ENCODE measurements at regions not wholly inside any gene's neighbourhood (a gene's known extent, or its start where the extent isn't known, plus 50 kb on each side); places are given as distances from the start of the nearest gene placed in this dataset.

DNA sequence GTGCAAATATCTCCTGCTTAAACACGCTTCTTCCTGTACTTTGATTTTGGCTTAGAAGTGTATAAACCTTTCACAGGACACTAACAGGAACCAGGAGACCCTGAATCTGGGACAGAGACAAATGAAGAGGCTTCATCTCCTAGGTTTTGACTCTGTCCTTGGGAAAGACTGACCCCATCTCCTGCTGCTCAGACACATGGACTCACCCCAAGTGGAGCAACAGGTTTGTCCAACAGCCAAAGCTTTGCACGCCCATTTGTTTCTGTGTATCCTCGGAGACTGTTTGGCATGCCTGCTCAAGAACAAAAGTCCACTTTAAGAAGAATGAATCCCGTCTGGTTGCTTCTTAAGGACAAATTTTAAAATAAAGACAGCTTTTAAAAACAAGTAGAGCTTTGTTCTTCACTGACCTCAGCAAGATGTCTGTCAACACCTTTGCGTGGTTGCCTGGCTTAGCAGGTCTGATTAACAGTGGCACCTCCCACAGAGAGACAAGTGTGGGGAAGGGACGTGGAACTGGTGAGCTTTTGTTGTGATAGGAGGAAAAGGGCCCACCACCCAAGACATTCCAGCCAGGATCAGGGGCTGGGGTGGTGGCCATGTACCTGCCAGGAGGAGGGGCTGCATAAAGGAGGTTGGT is 202.6 kb downstream of the SOD2 start:
- TF ChIP-seq, protein P1, sequence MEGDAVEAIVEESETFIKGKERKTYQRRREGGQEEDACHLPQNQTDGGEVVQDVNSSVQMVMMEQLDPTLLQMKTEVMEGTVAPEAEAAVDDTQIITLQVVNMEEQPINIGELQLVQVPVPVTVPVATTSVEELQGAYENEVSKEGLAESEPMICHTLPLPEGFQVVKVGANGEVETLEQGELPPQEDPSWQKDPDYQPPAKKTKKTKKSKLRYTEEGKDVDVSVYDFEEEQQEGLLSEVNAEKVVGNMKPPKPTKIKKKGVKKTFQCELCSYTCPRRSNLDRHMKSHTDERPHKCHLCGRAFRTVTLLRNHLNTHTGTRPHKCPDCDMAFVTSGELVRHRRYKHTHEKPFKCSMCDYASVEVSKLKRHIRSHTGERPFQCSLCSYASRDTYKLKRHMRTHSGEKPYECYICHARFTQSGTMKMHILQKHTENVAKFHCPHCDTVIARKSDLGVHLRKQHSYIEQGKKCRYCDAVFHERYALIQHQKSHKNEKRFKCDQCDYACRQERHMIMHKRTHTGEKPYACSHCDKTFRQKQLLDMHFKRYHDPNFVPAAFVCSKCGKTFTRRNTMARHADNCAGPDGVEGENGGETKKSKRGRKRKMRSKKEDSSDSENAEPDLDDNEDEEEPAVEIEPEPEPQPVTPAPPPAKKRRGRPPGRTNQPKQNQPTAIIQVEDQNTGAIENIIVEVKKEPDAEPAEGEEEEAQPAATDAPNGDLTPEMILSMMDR (IDR thresholded peaks at IDR 0.05; ENCODE audit: low read length, missing control alignments): no peak
- DNase-seq (ENCODE audit: low read depth): no peak
- H3K4me3 ChIP-seq (replicated peaks; ENCODE audit: low read depth, low read length): no peak overlapping the region

DNA sequence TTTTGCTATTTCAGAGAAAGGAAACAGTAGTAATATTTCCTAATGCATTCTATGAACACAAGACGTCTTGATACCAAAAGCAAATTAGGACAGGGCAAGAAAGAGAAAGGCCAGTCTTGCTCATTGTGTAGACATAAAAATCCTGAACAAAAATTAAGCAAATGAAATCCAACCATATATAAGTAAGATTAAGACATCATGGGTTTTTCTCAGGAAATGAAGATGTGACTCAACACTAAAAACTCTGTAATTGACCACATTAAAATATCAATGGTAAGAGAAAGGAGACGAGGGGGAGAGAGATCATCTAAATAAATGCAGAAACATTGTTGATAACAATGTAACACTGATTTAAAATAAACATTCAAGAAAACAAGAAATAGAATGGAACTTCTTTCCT is 205.4 kb downstream of the SOD2 start:
- DNase-seq (ENCODE audit: low read depth): peak; percentile 27
- H3K4me3 ChIP-seq (replicated peaks; ENCODE audit: low read depth, low read length): no peak overlapping the region
- TF ChIP-seq, protein P1 (IDR thresholded peaks at IDR 0.05; ENCODE audit: low read length, missing control alignments): no peak

DNA sequence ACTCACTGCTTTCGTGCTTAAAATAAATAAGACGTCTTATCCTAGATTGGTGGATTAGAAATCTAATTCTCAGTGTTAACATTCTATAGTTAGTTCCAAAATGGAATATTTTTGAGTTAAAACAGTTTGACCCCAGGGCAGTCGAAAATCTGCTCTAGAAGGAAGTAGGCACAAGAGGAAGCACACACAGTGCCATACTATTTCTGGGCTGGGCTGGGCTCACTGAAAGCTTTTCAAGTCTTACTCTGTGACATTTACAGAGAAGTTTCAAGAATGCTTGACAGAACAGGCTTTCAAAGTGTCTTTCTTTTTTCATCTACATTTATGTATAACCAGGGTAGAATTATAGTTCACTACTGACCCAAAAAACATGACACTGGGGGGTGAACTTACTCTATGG is 209.8 kb downstream of the SOD2 start:
- TF ChIP-seq, protein P1 (IDR thresholded peaks at IDR 0.05; ENCODE audit: low read length, missing control alignments): no peak
- no peak overlapping the region for H3K4me3 ChIP-seq (replicated peaks; ENCODE audit: low read depth, low read length)
- DNase-seq (ENCODE audit: low read depth): no peak

DNA sequence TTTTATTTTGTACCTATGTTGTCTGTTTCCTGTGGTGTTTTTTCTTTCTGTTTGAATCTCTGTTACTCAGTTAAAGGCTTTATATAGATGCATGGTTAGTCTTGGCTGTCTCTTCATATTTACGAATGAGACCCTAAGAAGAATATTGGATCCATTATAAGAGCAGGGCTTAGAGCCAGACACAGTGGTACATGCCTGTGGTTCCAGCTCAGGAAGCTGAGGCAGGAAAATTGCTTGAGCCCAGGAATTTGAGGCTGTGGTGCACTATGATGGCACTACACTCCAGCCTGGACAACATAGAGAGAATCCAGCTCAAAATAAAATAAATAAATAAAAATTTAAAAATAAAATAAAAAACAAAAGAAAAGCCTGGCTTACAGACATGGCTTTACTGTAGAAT is 211.1 kb downstream of the SOD2 start:
- TF ChIP-seq, protein P1 (IDR thresholded peaks at IDR 0.05; ENCODE audit: low read length, missing control alignments): no peak
- DNase-seq (ENCODE audit: low read depth): no peak
- H3K4me3 ChIP-seq (replicated peaks; ENCODE audit: low read depth, low read length): no peak overlapping the region

DNA sequence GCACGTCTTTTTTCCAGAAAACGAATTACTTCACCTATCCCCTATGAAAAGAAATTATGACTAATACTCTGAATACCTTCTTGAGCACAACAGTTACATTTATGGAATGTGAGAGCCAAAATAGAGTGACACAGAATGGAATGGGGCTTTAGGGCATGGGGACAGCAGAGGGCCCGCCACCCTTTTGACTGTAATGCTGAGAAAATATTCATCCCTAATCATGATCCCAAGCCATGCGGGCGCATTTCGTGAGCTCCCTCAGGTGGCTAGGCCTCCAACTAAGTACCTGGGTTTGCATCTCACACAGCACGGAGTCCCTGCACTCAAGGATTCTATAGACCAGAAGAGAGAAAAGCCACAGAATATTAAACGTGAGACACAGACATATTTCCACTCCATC is 212.6 kb downstream of the SOD2 start:
- no peak overlapping the region for H3K4me3 ChIP-seq (replicated peaks; ENCODE audit: low read depth, low read length)
- TF ChIP-seq, protein P1 (IDR thresholded peaks at IDR 0.05; ENCODE audit: low read length, missing control alignments): no peak
- no peak for DNase-seq (ENCODE audit: low read depth)

DNA sequence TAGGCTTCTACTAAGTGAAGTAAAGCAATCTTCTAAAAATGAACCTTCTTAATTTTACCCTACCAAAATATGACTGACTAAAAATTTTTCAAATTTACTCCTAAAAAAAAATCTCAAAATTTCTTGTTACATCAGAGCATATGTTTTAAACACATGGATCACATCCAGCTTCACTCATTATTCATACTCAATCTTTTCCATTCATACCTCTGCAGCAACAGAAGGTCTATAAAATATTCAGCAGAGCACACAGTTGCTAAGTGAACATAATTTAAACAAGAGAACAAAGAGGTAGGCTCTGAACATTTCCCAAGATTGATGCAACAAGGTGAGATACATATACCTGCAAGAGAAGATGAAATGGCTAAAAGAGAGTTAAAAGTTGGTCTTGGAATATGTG is 213.9 kb downstream of the SOD2 start:
- TF ChIP-seq, protein P1 (IDR thresholded peaks at IDR 0.05; ENCODE audit: low read length, missing control alignments): no peak
- DNase-seq (ENCODE audit: low read depth): no peak
- no peak overlapping the region for H3K4me3 ChIP-seq (replicated peaks; ENCODE audit: low read depth, low read length)
